HL-60 (cell line): ENCODE measurements at regions not wholly inside any gene's neighbourhood (a gene's known extent, or its start where the extent isn't known, plus 50 kb on each side); places are given as distances from the start of the nearest gene placed in this dataset.

Experiments
- DNase-seq, 2 experiments: peaks; one replicate each; pipeline ENCODE4 v3.0.0-alpha.2; 2010 to 2020; ENCODE audit warnings: low read depth in 1 of 2, low spot score in 1 of 2
- H3K27ac ChIP-seq: fragments of 250-450 bp; sonication (Bioruptor Pico); replicated peaks from 2 replicates; pipeline ENCODE4 v1.5.1; 2020; ENCODE audit warnings: mild to moderate bottlenecking, moderate library complexity
- H3K27me3 ChIP-seq: fragments of 250-450 bp; sonication (Bioruptor Pico); 2 replicates; pipeline ENCODE4 v1.5.1; 2021; ENCODE audit warnings: mild to moderate bottlenecking, moderate library complexity; ENCODE audit not compliant: insufficient read depth, poor library complexity, severe bottlenecking
- H3K4me3 ChIP-seq: replicated peaks from 2 replicates; pipeline ENCODE4 v1.5.1; 2011; ENCODE audit warnings: mild to moderate bottlenecking, control low read depth, low read length; ENCODE audit not compliant: insufficient read depth
- CTCF ChIP-seq: IDR thresholded peaks from one replicate; pipeline ENCODE4 v1.5.1; 2011; ENCODE audit warnings: low read length, control low read depth, inconsistent platforms; ENCODE audit not compliant: insufficient read depth
- GABPA ChIP-seq: IDR thresholded peaks from 2 replicates; pipeline ENCODE4 v1.6.1; 2012; ENCODE audit warnings: low read depth
- POLR2AphosphoS5 ChIP-seq: IDR thresholded peaks from 2 replicates; pipeline ENCODE4 v1.6.1; 2012; ENCODE audit warnings: low read depth
- REST ChIP-seq: IDR thresholded peaks from 2 replicates; pipeline ENCODE4 v1.6.1; 2012; ENCODE audit warnings: low read depth; ENCODE audit not compliant: insufficient replicate concordance
- SPI1 ChIP-seq: IDR thresholded peaks from 2 replicates; pipeline ENCODE4 v1.6.1; 2012; ENCODE audit warnings: low read depth, mild to moderate bottlenecking, borderline replicate concordance

GRCh38 chr7:130912862-130913638 is 179.0 kb upstream of the KLF14 start:
- H3K27me3 ChIP-seq, result no peaks in the 10 kb centered on the region
- H3K4me3 ChIP-seq, result peak overlapping the region; percentile 52
- peak overlapping the region; percentile 91 for H3K27ac ChIP-seq
- peak in 1 of 2 experiments; percentile 85 for DNase-seq
- no peak; the same call in 1 of the 2 replicates for TF ChIP-seq SPI1
- TF ChIP-seq GABPA, result no peak
- peak; percentile 34 for TF ChIP-seq REST
- TF ChIP-seq POLR2AphosphoS5, result peak; percentile 58

GRCh38 chr7:130913639-130914553 is 179.9 kb upstream of the KLF14 start:
- peak overlapping the region; percentile 52 for H3K4me3 ChIP-seq

More at GRCh38 chr7:130913639-130914553, 179.9 kb upstream of the KLF14 start:
- TF ChIP-seq REST, result no peak
- TF ChIP-seq CTCF, result no peak
- TF ChIP-seq GABPA, result no peak
- no peak for TF ChIP-seq POLR2AphosphoS5
- TF ChIP-seq SPI1, result no peak
- peak in 1 of 2 experiments; percentile 80 for DNase-seq
- H3K27me3 ChIP-seq, result no peaks in the 10 kb centered on the region
- peak overlapping the region; percentile 91 for H3K27ac ChIP-seq
